Activated naive CD4-positive, alpha-beta T cell treated with anti-CD3 and anti-CD28 coated beads, Interleukin-2, amount 50 U/mL, for 72 hours (primary cell): ENCODE measurements at regions not wholly inside any gene's neighbourhood (a gene's known extent, or its start where the extent isn't known, plus 50 kb on each side); places are given as distances from the start of the nearest gene placed in this dataset.
"Not testable (repeated sequence)": the region's sequence is repeated elsewhere in the genome, so short reads cannot be mapped to it uniquely, and the experiment has no call there.

Experiments used
- ATAC-seq, 2 donors: fragments of 150-1000 bp; cut with Tn5 transposase; 2 replicates each; pipeline ENCODE4 v1.10.0; 2021; ENCODE audit warnings: mild to moderate bottlenecking in 2 of 2, moderate library complexity in 2 of 2
- DNase-seq, 2 donors: peaks; one replicate each; pipeline ENCODE4 v3.0.0; 2021 to 2022; ENCODE audit warnings: low spot score in 2 of 2
- H3K27ac Mint-ChIP-seq, 2 donors: one replicate each; pipeline ENCODE4 v1.8.0; 2022; ENCODE audit warnings: mild to moderate bottlenecking in 2 of 2, mixed read lengths in 2 of 2
- H3K36me3 Mint-ChIP-seq, 2 donors: one replicate each; pipeline ENCODE4 v1.8.0; 2022; ENCODE audit warnings: mixed read lengths in 2 of 2
- H3K9me3 Mint-ChIP-seq, 2 donors: one replicate each; pipeline ENCODE4 v1.8.0; 2022; ENCODE audit warnings: mixed read lengths in 2 of 2

DNA sequence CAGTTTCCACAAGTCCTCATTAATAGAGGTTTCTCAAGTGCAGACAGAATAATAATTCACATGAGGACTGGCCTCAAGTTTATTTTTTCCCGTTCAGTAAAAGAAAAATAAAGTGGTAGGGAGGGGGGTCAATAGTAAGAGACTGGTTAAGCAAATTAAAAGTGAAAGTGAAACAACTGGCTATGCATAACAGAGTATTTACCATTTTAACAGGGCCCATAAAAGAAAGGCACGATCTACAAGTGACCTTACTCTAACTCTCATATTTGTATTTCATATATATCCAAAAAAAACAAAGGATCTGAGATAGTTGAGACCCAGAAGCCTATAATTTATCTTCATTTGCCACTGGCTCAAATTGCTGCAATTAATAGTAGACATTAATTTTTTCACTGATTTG, 686.3 kb downstream of the NTRK3 start:
- no peak for DNase-seq
- H3K36me3 Mint-ChIP-seq, result peaks cover 0 to 5% of the 10 kb centered on the region in 2 donors
- ATAC-seq, result no peak
- H3K27ac Mint-ChIP-seq, result no peak overlapping the region
- H3K9me3 Mint-ChIP-seq, result peaks cover 5 to 7% of the 10 kb centered on the region in 2 donors

DNA sequence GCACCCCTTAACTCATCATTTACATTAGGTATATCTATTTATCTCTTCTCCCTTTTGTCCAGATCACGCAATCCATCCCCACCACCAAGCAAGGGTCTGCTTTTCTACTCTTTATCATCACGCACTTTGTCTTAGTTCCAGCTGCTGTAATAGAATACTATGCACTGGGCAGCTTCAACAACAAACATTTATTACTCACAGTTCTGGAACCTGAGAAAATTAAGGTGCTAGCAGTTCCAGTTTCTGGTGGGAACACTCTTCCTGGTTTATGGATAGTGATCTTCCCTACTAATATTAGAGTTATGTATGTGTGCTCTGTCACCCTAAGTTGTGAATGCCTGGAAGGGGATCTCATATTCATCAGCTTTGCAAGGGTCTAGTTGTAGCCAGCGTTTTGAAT, 687.0 kb downstream of the NTRK3 start:
- H3K27ac Mint-ChIP-seq, result no peak overlapping the region
- H3K9me3 Mint-ChIP-seq, result peaks cover 5 to 7% of the 10 kb centered on the region in 2 donors
- H3K36me3 Mint-ChIP-seq, result peaks cover 0 to 5% of the 10 kb centered on the region in 2 donors

DNA sequence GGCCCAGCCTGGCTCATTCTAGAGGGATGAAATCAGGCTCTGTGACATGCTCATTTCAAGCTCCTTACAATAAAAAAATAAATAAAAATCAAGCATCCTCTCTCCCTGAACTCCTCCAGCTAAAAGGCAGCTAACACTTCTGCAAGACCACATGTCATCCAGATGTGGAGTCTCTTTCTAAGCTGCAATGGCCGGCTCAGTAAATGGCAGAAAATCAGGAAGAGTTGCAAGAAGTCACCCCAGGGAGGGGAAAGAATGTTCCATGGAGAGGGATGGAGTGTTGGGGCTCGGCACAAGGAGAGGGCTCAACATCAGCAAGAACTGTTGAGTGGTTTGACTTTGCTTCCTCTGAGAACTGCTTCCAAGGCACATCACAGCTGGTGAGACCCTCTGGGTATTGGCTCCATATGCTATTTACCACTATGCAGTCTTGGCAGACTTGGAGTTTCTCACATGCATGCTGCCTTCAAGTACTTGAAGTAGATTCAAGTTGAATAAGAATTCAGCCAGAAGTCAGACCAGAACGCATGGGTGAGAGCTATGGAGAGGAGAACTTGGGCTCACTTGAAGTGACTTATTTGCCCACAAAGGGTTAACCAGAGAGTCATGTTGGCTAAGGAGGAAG, 689.0 kb downstream of the NTRK3 start:
- ATAC-seq, result no peak
- peaks cover 5 to 7% of the 10 kb centered on the region in 2 donors for H3K9me3 Mint-ChIP-seq
- H3K36me3 Mint-ChIP-seq, result peaks cover 0 to 5% of the 10 kb centered on the region in 2 donors
- H3K27ac Mint-ChIP-seq, result no peak overlapping the region
- DNase-seq, result no peak

More for the DNA sequence above, 687.0 kb downstream of the NTRK3 start:
- no peak for DNase-seq
- no peak for ATAC-seq

DNA sequence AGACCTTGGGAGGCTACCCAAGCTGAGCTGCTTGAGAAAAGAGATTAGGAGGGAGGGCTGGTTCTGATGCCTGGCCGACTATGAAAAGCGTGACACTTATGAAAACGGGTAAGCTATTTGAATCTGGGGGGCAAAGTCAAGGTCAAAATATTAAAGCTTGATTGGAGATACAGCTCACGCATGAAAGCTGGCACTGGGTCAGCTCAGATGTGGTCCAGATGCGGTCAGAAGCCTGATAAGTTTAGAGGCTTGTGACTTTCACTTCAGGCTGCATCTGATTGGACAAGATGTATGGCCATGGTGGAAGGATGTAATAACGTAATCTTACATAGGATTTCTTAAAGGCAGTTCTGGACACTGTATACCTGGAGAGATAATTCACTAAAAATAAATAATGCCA, 690.3 kb downstream of the NTRK3 start:
- H3K27ac Mint-ChIP-seq, result no peak overlapping the region
- peaks cover 5 to 11% of the 10 kb centered on the region in 2 donors for H3K9me3 Mint-ChIP-seq
- ATAC-seq (no peak), DNase-seq (no peak)
- peaks cover 0 to 5% of the 10 kb centered on the region in 2 donors for H3K36me3 Mint-ChIP-seq

DNA sequence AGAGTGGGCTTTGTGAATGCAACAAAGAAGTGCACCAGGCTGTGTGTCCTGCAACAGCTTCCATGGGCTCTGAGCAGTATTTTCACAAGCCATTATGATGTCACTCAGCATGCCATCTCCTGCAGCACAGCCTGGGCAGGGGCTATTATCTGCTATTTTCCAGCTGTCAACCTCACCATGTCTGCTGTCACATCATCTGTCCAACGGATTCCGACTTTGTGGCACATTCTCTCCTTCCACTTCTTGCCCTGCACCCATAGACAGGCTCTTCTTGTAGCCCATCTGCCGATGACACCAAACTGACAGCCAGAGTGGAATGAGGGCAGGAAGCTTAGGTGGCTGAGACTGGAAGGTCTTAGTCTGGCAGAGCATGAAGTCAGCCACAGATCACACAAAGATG, 691.9 kb downstream of the NTRK3 start:
- DNase-seq (no peak), ATAC-seq (no peak)
- peaks cover 7 to 11% of the 10 kb centered on the region in 2 donors for H3K9me3 Mint-ChIP-seq
- no peak overlapping the region for H3K27ac Mint-ChIP-seq
- peaks cover 5% of the 10 kb centered on the region in 2 donors for H3K36me3 Mint-ChIP-seq

DNA sequence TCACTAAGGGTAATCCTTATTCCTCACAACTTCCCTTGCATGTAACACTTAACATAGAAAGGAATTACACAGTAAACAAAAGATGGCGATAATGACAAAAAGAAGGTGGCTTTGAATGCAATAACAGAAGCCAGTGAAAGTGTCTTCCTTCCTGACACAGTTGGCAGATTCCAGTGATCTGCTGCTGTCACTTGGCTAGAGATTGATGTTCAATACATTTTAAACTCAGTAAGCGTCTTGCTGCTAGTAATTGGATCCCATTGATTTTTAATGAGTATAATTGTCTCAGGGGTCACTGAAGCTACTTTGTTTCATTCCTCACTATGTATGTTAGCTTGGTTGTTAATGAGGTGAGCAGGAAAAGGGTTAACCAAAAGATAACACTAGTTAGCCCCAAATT, 692.7 kb downstream of the NTRK3 start:
- Mint-ChIP-seq H3K36me3 (peaks cover 5% of the 10 kb centered on the region in 2 donors), H3K27ac (no peak overlapping the region), H3K9me3 (peaks cover 4 to 11% of the 10 kb centered on the region in 2 donors)
- DNase-seq, result no peak
- ATAC-seq, result no peak

DNA sequence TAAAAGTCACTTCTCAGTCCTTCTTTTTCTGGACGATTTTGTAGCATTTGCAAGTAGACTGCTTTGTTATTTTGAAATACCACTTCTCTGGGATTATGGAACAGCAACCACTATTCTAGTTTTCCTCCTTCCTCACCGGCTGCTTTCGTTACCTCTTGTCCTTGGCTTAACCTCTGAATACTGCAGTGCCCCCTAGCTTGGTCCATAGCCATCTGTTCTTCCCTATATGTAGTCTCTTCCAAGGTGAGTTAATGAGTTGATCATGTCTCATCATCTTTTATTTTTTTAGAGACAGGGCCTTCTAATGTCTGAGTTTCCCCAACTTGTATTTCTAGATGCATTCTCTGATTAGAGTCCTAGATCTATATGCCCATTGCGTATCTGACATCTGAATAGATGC, 694.3 kb downstream of the NTRK3 start:
- DNase-seq, result no peak
- H3K27ac Mint-ChIP-seq, result no peak overlapping the region
- peaks cover 4 to 9% of the 10 kb centered on the region in 2 donors for H3K9me3 Mint-ChIP-seq
- no peak for ATAC-seq
- peaks cover 0 to 5% of the 10 kb centered on the region in 2 donors for H3K36me3 Mint-ChIP-seq

DNA sequence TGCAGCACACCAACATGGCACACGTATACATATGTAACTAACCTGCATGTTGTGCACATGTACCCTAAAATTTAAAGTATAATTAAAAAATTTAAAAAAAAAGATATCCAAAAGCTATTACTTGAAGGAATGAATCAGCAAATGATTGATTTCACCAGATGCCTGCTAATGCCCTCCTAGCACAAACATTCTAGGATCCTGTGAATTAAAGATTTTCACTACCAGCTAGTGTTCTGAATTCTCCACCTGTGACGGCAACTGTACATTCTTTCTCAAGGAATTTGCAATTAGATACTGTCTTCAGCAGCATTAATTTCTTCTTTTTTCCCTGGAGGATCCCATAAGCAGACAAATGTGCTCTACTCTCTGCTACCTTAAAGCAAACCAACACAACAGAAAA, 694.9 kb downstream of the NTRK3 start:
- DNase-seq, result no peak
- H3K27ac Mint-ChIP-seq, result no peak overlapping the region

DNA sequence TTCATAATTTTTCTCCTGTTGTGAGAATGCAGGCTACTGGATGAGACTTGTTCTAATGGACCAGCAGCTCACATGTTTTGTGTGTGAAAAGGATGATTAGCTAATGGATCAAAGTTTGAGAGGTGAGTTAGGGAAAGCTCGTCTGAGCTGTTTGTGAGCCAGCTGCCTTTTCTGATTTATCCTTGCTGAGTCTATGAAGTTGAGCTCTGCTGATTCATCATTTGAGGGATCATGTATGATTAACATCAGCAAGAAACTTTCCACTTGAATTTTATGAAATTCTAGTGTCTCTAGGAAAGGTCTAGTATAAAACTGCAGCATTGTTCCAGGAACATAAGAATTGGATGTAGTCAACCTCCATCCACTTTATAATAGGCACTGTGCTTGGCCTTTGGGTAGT, 698.7 kb downstream of the NTRK3 start:
- H3K36me3 Mint-ChIP-seq, result peaks cover 0 to 18% of the 10 kb centered on the region in 2 donors
- ATAC-seq, result no peak
- H3K9me3 Mint-ChIP-seq, result peaks cover 18 to 19% of the 10 kb centered on the region in 2 donors
- DNase-seq, result no peak
- H3K27ac Mint-ChIP-seq, result no peak overlapping the region

More for the DNA sequence above, 694.9 kb downstream of the NTRK3 start:
- ATAC-seq, result no peak
- Mint-ChIP-seq H3K9me3 (peaks cover 4 to 9% of the 10 kb centered on the region in 2 donors), H3K36me3 (peaks cover 0 to 5% of the 10 kb centered on the region in 2 donors)

DNA sequence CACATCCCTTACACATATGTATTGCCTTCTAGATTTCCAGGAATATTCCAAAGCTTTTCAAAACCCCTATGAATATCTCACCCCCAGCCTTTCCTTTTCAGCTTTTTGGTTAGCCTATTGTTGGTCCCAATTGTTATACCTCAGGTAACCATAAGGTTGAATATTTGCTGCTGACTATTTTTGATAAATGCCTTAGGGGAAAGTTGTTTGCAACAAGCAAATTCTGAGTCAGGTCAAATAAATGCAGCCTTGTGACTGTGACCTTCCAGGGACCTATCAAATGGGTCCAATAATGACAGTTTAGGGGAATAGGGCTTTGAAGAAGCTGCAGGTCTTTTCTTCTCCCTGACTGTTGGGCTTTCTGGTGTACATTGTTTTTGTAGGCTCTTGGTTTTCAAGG, 699.7 kb downstream of the NTRK3 start:
- H3K36me3 Mint-ChIP-seq, result peaks cover 0 to 18% of the 10 kb centered on the region in 2 donors
- no peak overlapping the region for H3K27ac Mint-ChIP-seq
- DNase-seq (no peak), ATAC-seq (no peak)
- peaks cover 15 to 18% of the 10 kb centered on the region in 2 donors for H3K9me3 Mint-ChIP-seq

DNA sequence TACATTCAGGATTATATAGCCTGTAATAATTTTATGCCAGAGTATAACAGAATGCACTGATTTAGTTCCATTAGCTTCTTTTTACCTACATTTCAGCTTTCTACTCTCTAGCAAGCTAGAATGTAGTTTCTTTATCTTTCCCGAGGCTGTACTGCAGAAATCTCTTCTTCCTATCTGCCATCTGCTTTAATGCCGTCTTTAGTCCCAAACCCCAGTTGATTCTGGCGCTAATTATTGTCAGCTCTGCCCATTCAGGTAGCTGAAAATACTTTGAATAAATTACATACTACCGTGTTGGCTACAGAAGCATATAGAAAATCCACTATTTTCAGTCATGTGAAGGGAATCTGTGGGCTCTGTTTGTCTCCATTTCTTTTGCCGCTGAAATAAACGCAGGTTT, 706.7 kb downstream of the NTRK3 start:
- ATAC-seq, result no peak
- peaks cover 11 to 14% of the 10 kb centered on the region in 2 donors for H3K9me3 Mint-ChIP-seq

DNA sequence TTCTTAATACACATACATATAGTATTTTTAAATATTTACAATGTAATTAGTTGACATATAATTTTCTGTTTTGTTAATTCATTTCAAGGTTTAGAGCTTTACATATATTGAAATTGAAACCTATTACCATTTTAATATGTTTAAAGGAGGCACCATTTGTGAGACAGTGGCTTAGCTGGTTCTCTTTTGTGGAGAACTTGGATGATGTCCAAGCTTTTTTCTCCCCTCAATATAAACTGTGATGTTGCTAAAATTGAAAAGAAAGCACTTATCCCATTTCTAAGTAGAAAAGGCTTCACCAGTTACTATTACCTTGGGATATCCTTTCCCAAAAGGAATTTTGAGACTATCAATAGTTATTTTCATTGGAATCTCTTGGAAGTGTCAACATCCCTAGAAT, 707.2 kb downstream of the NTRK3 start:
- H3K36me3 Mint-ChIP-seq, result peaks cover 0 to 11% of the 10 kb centered on the region in 2 donors
- peaks cover 10% of the 10 kb centered on the region in 2 donors for H3K9me3 Mint-ChIP-seq
- DNase-seq, result no peak
- no peak for ATAC-seq
- H3K27ac Mint-ChIP-seq, result no peak overlapping the region

More for the DNA sequence above, 706.7 kb downstream of the NTRK3 start:
- Mint-ChIP-seq H3K27ac (no peak overlapping the region), H3K36me3 (peaks cover 0 to 13% of the 10 kb centered on the region in 2 donors)
- DNase-seq, result no peak

DNA sequence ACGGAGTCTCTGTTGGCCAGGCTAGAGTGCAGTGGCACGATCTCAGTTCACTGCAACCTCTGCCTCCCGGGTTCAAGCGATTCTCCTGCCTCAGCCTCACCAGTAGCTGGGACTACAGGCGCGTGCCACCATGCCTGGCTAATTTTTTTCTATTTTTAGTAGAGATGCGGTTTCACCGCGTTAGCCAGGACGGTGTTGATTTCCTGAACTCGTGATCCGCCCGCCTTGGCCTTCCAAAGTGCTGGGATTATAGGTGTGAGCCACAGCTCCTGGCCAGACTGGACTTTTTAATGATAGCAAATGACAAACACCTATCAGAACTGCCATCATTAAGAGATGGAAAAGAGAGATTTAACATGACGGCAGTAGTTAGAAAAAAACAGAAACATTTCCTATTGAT, 707.9 kb downstream of the NTRK3 start:
- H3K9me3 Mint-ChIP-seq, H3K27ac Mint-ChIP-seq, ATAC-seq, H3K36me3 Mint-ChIP-seq, DNase-seq: not testable (repeated sequence)

DNA sequence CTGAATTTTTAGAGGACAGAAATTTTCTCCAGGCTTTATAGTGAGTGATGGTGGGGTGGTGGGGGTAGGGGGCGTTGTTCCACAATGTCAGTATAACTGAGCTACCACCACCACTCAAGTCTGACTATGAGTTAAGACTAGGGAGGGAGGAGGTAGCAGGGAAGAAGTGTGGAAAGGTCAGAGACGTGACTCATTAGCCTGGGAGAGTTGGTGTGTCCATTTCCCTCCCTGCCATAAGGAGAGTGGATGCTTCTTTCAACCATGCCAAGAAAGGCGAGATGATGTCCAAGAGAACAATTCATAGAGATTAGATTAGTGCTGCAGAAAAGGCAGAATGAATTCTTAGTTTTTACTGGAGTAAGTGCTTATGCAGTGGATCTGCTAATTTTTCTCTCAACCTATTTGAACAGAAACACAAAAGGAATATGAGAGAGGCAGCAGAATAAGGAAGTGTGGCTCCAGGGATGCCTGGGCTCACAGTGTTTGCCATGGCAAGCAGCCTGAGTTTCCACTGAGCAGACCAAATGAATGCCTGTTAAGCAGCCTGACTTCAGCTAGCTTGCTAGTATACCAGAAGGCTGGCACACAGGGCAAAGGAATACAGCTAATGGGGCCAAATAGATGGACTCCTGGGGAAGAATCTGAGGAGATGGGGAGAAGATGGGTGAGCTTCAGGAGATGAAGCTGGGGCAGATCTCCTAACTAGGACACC, 708.9 kb downstream of the NTRK3 start:
- H3K9me3 Mint-ChIP-seq, result no peaks in the 10 kb centered on the region
- ATAC-seq, result no peak
- H3K36me3 Mint-ChIP-seq, result no peaks in the 10 kb centered on the region

DNA sequence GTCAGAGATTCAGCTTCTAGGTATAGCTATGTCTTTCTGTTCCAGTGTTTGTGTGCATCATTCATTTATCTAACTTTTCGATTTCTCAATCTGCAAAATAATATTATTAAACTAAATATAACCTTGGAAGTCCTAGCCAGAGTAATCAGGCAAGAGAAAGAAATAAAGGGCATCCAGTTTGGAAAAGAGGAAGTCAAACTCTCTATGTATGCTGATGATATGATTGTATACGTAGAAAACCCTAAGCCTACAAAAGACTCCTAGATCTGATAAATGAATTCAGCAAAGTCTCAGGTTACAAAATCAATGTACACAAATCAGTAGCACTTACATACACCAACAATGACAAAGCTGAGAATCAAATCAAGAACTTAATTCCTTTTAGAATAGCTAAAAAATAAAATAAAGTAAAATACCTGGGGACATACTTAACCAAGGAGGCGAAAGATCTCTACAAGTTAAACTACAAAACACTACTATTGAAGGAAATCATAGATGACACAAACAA, 718.2 kb downstream of the NTRK3 start:
- Mint-ChIP-seq H3K36me3 (peaks cover 0 to 3% of the 10 kb centered on the region in 2 donors), H3K9me3 (peaks cover 6 to 7% of the 10 kb centered on the region in 2 donors), H3K27ac (no peak overlapping the region)
- DNase-seq (no peak), ATAC-seq (no peak)

More for the DNA sequence above, 708.9 kb downstream of the NTRK3 start:
- no peak for DNase-seq
- no peak overlapping the region for H3K27ac Mint-ChIP-seq

DNA sequence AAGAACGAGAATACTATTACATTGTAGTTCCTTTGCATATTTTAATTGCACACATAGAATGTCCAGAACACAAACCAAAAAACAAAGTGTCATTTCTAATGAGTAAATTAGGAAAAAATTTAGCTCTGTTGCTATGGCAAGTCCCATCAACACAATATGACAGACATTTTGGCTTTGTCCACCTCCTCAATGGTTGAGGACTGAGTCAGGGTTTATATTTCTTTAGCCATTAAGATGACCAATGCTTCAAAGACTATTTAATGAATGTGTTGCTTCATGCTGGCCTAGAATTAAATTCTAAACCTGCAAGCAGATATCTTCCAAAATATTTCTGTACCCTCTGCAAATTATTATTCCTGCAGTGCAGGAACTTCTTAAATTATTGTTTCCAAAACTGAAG, 719.2 kb downstream of the NTRK3 start:
- H3K36me3 Mint-ChIP-seq, result peaks cover 0 to 8% of the 10 kb centered on the region in 2 donors
- H3K9me3 Mint-ChIP-seq, result peaks cover 10% of the 10 kb centered on the region in 2 donors
- H3K27ac Mint-ChIP-seq, result no peak overlapping the region
- ATAC-seq, result no peak
- no peak for DNase-seq

DNA sequence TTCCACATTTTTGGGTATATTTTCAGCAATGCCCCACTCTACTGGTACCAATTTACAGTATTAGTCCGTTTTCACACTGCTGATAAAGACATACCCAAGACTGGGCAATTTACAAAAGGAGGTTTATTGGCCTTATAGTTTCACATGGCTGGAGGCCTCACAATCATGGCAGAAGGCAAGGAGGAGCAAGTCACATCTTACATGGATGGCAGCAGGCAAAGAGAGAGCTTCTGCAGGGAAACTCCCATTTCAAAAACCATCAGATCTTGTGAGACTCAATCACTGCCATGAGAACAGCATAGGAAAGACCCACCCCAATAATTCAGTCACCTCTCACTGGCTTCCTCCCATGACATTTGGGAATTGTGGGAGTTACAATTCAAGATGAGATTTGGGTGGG, 722.9 kb downstream of the NTRK3 start:
- ATAC-seq, H3K27ac Mint-ChIP-seq, DNase-seq: not testable (repeated sequence)

More for the DNA sequence above, 722.9 kb downstream of the NTRK3 start:
- not testable (repeated sequence) for H3K36me3 Mint-ChIP-seq
- peaks cover 10% of the 10 kb centered on the region in 2 donors for H3K9me3 Mint-ChIP-seq
